ENCODE measurements at regions not wholly inside any gene's neighbourhood (a gene's known extent, or its start where the extent isn't known, plus 50 kb on each side); places are given as distances from the start of the nearest gene placed in this dataset.

DNA sequence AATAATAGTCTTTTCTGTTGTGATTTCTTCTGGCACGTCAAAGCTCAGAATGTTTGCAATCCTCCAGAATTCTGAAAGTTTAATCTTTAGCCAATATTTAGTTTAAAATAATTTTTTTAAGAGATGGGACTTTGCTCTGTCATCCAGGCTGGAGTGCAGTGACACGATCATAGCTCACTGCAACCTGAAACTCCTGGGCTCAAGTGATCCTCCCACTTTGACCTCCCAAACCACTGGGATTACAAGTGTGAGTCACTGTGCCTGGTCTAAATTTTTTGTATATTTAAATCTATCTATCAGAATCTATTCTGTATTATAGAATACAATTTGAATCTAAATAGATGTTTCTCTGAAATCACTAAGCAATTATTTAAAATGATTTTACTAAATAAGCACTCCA, 572.7 kb downstream of the VRK1 start:
- Histone ChIP-seq H3K27ac (ENCODE audit: low read length) (no peak overlapping the region), H3K9me3 (ENCODE audit: control insufficient read depth, insufficient read depth, low read length) (peaks cover 4% of the 10 kb centered on the region), H3K4me1 (ENCODE audit: control insufficient read depth, insufficient read depth, low read length) (no peaks in the 10 kb centered on the region), H3K36me3 (ENCODE audit: control insufficient read depth, insufficient read depth, low read length) (no peaks in the 10 kb centered on the region), H3K4me3 (ENCODE audit: low read length) (no peak overlapping the region), H3K27me3 (ENCODE audit: control insufficient read depth, insufficient read depth, low read length) (no peaks in the 10 kb centered on the region)
- H3K27me3 Mint-ChIP-seq (ENCODE audit: low read depth in 2 of 2): peaks cover 0 to 6% of the 10 kb centered on the region in 2 donors
- no peak for DNase-seq
- H3K36me3 Mint-ChIP-seq: no peaks in the 10 kb centered on the region
- ATAC-seq: no peak
- peaks cover 14 to 34% of the 10 kb centered on the region in 2 donors for H3K4me1 Mint-ChIP-seq
- no peak overlapping the region for H3K4me3 Mint-ChIP-seq
- 100% methylated on average over 1 of the region's 2 CpGs for WGBS (ENCODE audit: insufficient coverage)
- H3K27ac Mint-ChIP-seq: no peak overlapping the region
- intact Hi-C loops (cut with micrococcal nuclease): no loop called here
- H3K9me3 Mint-ChIP-seq: no peaks in the 10 kb centered on the region
- TF ChIP-seq, protein P1, sequence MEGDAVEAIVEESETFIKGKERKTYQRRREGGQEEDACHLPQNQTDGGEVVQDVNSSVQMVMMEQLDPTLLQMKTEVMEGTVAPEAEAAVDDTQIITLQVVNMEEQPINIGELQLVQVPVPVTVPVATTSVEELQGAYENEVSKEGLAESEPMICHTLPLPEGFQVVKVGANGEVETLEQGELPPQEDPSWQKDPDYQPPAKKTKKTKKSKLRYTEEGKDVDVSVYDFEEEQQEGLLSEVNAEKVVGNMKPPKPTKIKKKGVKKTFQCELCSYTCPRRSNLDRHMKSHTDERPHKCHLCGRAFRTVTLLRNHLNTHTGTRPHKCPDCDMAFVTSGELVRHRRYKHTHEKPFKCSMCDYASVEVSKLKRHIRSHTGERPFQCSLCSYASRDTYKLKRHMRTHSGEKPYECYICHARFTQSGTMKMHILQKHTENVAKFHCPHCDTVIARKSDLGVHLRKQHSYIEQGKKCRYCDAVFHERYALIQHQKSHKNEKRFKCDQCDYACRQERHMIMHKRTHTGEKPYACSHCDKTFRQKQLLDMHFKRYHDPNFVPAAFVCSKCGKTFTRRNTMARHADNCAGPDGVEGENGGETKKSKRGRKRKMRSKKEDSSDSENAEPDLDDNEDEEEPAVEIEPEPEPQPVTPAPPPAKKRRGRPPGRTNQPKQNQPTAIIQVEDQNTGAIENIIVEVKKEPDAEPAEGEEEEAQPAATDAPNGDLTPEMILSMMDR (IDR thresholded peaks at IDR 0.05): no peak

DNA sequence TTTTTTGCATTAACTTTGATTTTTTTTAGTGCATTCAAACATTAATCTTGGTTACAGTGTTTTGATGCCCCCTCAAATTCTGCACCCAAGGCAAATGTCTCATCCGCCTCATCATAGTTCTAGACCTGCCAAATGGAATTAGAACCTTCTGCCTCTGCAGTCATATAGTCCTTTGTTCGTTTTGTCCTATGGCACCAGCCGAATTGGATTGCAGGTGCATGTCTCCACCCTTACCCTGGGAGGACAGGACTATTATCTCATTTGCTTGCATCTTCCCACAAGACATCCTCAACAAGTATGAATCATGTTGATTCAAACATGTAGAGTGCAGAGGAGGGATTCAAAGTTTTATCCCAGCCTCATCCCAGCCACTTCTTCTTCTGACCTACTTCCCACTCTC, 579.1 kb downstream of the VRK1 start:
- Histone ChIP-seq H3K4me3 (ENCODE audit: low read length) (no peak overlapping the region), H3K9me3 (ENCODE audit: control insufficient read depth, insufficient read depth, low read length) (peaks cover 13% of the 10 kb centered on the region), H3K4me1 (ENCODE audit: control insufficient read depth, insufficient read depth, low read length) (peaks cover 44% of the 10 kb centered on the region), H3K27ac (ENCODE audit: low read length) (no peak overlapping the region), H3K27me3 (ENCODE audit: control insufficient read depth, insufficient read depth, low read length) (no peaks in the 10 kb centered on the region), H3K36me3 (ENCODE audit: control insufficient read depth, insufficient read depth, low read length) (no peaks in the 10 kb centered on the region)
- TF ChIP-seq, protein P1 (IDR thresholded peaks at IDR 0.05): no peak
- Mint-ChIP-seq H3K27ac (peak overlapping the region; percentile 2 to 100), H3K36me3 (no peaks in the 10 kb centered on the region), H3K4me3 (peak overlapping the region; percentile 28), H3K4me1 (peaks cover 75 to 79% of the 10 kb centered on the region in 2 donors), H3K9me3 (no peaks in the 10 kb centered on the region), H3K27me3 (ENCODE audit: low read depth in 2 of 2) (peaks cover 0 to 3% of the 10 kb centered on the region in 2 donors)
- intact Hi-C loops (cut with micrococcal nuclease): loop anchor here (5.0 kb wide), 1 partner anchor 331 kb away; no protein-coding TSS in a partner anchor
- DNase-seq: no peak
- 97% methylated on average over 3 of the region's 3 CpGs for WGBS (ENCODE audit: insufficient coverage)
- ATAC-seq: no peak

DNA sequence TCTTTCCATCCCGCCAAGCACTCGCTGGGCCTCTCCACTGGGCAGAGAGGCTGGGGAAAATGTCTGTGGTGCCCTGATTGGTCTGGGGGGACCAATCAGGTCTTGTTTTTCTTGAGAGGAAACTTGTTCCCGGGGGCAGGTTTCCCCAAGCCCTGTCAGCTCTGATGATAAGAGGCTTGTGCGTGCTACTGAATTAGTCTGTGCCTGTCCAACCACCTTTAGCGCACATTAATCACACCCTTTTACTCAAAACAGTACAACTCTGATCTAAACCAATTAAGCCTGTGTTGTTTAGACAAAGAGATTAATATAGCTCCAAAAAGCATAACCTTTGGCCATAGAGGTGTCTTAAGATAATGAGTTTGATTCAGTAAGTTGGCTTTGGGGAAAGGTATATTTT, 580.4 kb downstream of the VRK1 start:
- peak overlapping the region; percentile 86 for H3K4me3 Mint-ChIP-seq
- no peaks in the 10 kb centered on the region for H3K9me3 Mint-ChIP-seq
- H3K27ac Mint-ChIP-seq: peak overlapping the region; percentile 92 to 100

More for the DNA sequence above, 580.4 kb downstream of the VRK1 start:
- 94% methylated on average over 5 of the region's 5 CpGs for WGBS (ENCODE audit: insufficient coverage)
- Mint-ChIP-seq H3K27me3 (ENCODE audit: low read depth in 2 of 2) (peaks cover 0 to 3% of the 10 kb centered on the region in 2 donors), H3K36me3 (no peaks in the 10 kb centered on the region), H3K4me1 (peaks cover 86 to 90% of the 10 kb centered on the region in 2 donors)
- Histone ChIP-seq H3K27me3 (ENCODE audit: control insufficient read depth, insufficient read depth, low read length) (no peaks in the 10 kb centered on the region), H3K4me3 (ENCODE audit: low read length) (no peak overlapping the region), H3K36me3 (ENCODE audit: control insufficient read depth, insufficient read depth, low read length) (no peaks in the 10 kb centered on the region), H3K27ac (ENCODE audit: low read length) (peak overlapping the region; percentile 76), H3K4me1 (ENCODE audit: control insufficient read depth, insufficient read depth, low read length) (peaks cover 48% of the 10 kb centered on the region), H3K9me3 (ENCODE audit: control insufficient read depth, insufficient read depth, low read length) (peaks cover 13% of the 10 kb centered on the region)
- ATAC-seq (no peak), DNase-seq (no peak)
- intact Hi-C loops (cut with micrococcal nuclease): loop anchor here (5.0 kb wide), 1 partner anchor 330 kb away; no protein-coding TSS in a partner anchor
- TF ChIP-seq, protein P1 (IDR thresholded peaks at IDR 0.05): no peak
